ENCODE measurements at regions not wholly inside any gene's neighbourhood (a gene's known extent, or its start where the extent isn't known, plus 50 kb on each side); places are given as distances from the start of the nearest gene placed in this dataset.
"Not testable (repeated sequence)": the region's sequence is repeated elsewhere in the genome, so short reads cannot be mapped to it uniquely, and the experiment has no call there.

DNA sequence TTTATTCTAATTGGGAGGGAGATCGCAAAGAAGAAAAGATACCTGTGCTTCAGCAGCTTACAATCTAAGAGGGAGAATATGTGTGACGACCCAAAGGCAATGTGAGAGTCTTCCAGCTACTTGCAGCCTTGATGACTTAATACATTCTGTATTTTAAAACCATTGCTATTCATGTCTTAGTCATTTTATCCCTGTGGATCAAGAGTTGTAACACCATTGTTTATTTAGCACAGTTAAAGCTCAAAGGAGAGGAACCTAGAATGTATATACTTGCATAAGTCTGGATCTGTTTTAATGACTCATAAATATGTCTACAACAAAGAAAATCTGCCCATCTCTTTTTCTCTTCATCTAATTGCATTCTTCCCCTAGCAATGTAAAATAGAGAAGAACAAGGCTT is 117.9 kb upstream of the DLX6 start:
- H3K4me1 ChIP-seq (ENCODE audit: control insufficient read depth, insufficient read depth, low read length), result no peaks in the 10 kb centered on the region
- no peaks in the 10 kb centered on the region for H3K36me3 ChIP-seq (ENCODE audit: insufficient read depth, low read length)
- H3K4me2 ChIP-seq (ENCODE audit: low read length), result no peak overlapping the region
- H3K9ac ChIP-seq (ENCODE audit: low read depth, low read length), result no peak overlapping the region
- H3K4me3 ChIP-seq (ENCODE audit: low read length), result no peak overlapping the region
- no peaks in the 10 kb centered on the region for H3K9me3 ChIP-seq (replicated peaks; ENCODE audit: low read length)
- H3K27me3 ChIP-seq (ENCODE audit: control insufficient read depth, insufficient read depth, low read length), result no peaks in the 10 kb centered on the region

DNA sequence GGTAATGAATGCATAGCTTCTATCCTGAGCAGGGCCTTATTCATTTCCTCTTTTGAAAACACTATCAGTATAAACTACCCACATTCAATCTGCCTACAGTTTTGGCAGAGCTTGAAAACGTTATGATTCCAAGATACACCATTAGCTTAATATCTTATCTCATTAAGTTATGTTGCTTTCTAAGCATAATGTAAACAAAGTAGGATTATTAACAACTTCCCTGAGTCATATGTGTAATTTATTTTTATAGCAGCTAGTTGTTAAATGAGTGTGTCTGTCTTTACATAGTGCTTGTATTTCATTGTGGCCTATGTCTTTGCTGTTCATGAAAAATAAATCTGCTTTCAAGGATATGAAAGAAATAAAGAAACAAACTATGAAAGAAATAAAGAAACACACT is 106.2 kb upstream of the DLX6 start:
- no peaks in the 10 kb centered on the region for H3K9me3 ChIP-seq (replicated peaks; ENCODE audit: low read length)
- no peak overlapping the region for H3K4me3 ChIP-seq (ENCODE audit: low read length)
- H3K27me3 ChIP-seq (ENCODE audit: control insufficient read depth, insufficient read depth, low read length), result no peaks in the 10 kb centered on the region
- no peaks in the 10 kb centered on the region for H3K36me3 ChIP-seq (ENCODE audit: insufficient read depth, low read length)
- no peak overlapping the region for H3K4me2 ChIP-seq (ENCODE audit: low read length)
- no peaks in the 10 kb centered on the region for H3K4me1 ChIP-seq (ENCODE audit: control insufficient read depth, insufficient read depth, low read length)
- no peak overlapping the region for H3K9ac ChIP-seq (ENCODE audit: low read depth, low read length)

DNA sequence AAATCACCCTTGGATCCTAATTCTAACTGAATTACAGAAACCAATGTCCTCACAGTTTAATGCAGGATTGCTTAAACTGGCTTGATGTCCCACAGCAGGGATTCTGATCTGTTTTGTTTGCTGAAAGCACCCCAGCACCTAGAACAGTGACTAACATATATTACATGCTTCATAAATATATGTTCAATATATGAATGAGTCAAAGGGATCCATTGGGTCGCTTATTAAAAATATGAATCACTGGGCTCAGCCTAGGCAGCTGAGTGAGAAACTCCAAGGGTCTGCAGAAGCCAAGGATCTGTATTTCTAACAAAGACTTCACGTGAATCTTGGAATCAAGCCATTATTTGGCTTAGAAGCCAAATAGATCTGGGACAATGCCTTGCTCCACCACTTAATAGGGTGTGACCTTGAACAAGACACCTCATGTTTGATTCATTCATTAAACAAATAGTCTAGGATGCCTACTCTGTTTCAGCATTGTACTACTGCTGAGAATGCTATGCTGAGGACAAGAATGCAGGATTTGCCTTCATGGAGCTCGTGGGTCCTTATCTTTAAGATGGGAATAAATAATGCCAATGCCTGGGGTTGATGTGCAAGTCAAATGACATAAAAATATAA is 103.4 kb upstream of the DLX6 start:
- Histone ChIP-seq H3K4me3 (ENCODE audit: low read length) (no peak overlapping the region), H3K9ac (ENCODE audit: low read depth, low read length) (no peak overlapping the region), H3K27me3 (ENCODE audit: control insufficient read depth, insufficient read depth, low read length) (no peaks in the 10 kb centered on the region), H3K9me3 (replicated peaks; ENCODE audit: low read length) (no peaks in the 10 kb centered on the region), H3K4me1 (ENCODE audit: control insufficient read depth, insufficient read depth, low read length) (no peaks in the 10 kb centered on the region), H3K4me2 (ENCODE audit: low read length) (no peak overlapping the region), H3K36me3 (ENCODE audit: insufficient read depth, low read length) (no peaks in the 10 kb centered on the region)

DNA sequence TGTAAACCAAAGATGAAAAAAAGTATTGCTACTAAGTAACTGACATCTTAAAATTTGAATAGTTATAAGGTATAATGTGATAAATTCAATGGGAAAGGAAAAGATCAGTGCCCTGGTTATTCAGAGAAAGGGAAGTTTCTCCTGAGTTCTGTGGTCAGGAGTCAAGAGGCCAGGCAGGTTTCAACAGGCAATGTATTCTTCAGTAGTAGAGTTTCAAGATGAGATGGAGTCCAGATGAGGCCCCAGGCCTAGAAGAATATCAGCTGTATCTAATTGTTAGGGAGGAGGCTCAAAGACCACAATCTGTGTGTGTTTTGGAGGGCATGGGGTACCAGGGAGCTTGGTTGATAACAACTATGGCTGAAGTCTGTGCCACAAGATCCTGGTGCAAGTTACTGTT is 101.4 kb upstream of the DLX6 start:
- Histone ChIP-seq H3K9ac (ENCODE audit: low read depth, low read length) (no peak overlapping the region), H3K9me3 (replicated peaks; ENCODE audit: low read length) (no peaks in the 10 kb centered on the region), H3K4me3 (ENCODE audit: low read length) (no peak overlapping the region), H3K36me3 (ENCODE audit: insufficient read depth, low read length) (no peaks in the 10 kb centered on the region), H3K4me1 (ENCODE audit: control insufficient read depth, insufficient read depth, low read length) (no peaks in the 10 kb centered on the region), H3K4me2 (ENCODE audit: low read length) (no peak overlapping the region), H3K27me3 (ENCODE audit: control insufficient read depth, insufficient read depth, low read length) (no peaks in the 10 kb centered on the region)

DNA sequence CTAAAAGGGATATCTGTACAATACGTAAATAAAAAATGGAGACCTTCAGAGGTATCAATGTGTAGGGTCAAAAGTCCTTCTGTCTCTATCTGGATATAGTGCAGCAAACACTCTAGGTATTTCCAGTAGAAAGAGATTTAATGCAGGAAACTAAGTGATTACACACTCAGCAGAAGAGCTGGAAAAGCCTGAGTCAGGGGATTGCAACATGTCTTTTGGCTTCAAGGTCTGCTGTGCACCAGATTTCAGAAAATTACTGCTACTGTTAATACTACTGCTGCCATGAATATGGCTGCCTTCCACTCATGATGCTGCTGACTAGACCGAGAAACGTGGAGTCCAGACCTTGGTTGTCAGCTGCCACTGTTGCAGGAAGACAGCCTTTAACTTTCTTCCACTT is 94.9 kb upstream of the DLX6 start:
- Histone ChIP-seq H3K9me3 (replicated peaks; ENCODE audit: low read length) (no peaks in the 10 kb centered on the region), H3K27me3 (ENCODE audit: control insufficient read depth, insufficient read depth, low read length) (no peaks in the 10 kb centered on the region), H3K4me1 (ENCODE audit: control insufficient read depth, insufficient read depth, low read length) (no peaks in the 10 kb centered on the region)

DNA sequence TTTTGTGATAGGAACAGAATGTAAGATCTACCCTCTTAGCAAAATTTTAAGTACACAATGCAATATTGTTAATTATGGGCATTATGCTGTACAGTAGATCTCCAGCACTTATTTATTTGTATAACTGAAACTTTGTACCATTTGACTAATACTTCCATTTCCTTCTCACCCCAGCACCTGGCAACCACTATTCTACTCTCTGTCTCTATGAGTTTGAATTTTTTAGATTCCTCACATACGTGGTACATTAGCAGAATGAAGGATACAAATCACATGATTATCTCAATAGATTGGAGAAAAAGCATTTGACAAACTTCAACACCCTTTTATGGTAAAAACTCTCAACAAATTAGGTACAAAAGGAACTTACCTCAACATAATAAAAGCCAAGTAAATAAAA is 90.3 kb upstream of the DLX6 start:
- H3K27me3 ChIP-seq (ENCODE audit: control insufficient read depth, insufficient read depth, low read length), result no peaks in the 10 kb centered on the region
- H3K9me3 ChIP-seq (replicated peaks; ENCODE audit: low read length), result no peaks in the 10 kb centered on the region
- H3K4me1 ChIP-seq (ENCODE audit: control insufficient read depth, insufficient read depth, low read length), result no peaks in the 10 kb centered on the region
- no peak overlapping the region for H3K4me2 ChIP-seq (ENCODE audit: low read length)
- no peak overlapping the region for H3K4me3 ChIP-seq (ENCODE audit: low read length)
- no peak overlapping the region for H3K9ac ChIP-seq (ENCODE audit: low read depth, low read length)
- no peaks in the 10 kb centered on the region for H3K36me3 ChIP-seq (ENCODE audit: insufficient read depth, low read length)

More for the DNA sequence above, 94.9 kb upstream of the DLX6 start:
- no peak overlapping the region for H3K4me3 ChIP-seq (ENCODE audit: low read length)
- H3K4me2 ChIP-seq (ENCODE audit: low read length), result no peak overlapping the region
- no peaks in the 10 kb centered on the region for H3K36me3 ChIP-seq (ENCODE audit: insufficient read depth, low read length)
- no peak overlapping the region for H3K9ac ChIP-seq (ENCODE audit: low read depth, low read length)

DNA sequence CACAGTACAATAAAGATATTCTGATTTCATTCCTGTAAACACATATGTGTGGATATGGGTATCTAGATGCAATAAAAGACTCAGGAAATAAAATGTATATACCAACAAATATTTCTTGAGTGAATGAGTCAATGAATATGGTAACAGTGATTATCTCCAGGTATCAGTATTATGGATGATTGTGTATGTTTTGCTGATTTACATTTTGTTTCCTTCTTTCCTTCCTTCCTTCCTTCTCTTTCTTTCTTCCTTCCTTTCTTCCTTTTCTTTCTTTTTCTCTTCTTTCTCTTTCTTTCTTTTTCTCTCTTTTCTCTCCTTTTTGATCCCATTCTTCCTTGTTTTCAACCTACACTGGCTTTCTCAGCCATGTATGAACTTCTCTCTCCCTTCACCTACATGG is 85.3 kb upstream of the DLX6 start:
- no peaks in the 10 kb centered on the region for H3K4me1 ChIP-seq (ENCODE audit: control insufficient read depth, insufficient read depth, low read length)
- H3K9me3 ChIP-seq (replicated peaks; ENCODE audit: low read length), result no peaks in the 10 kb centered on the region
- H3K4me2 ChIP-seq (ENCODE audit: low read length), result no peak overlapping the region
- no peaks in the 10 kb centered on the region for H3K36me3 ChIP-seq (ENCODE audit: insufficient read depth, low read length)
- no peaks in the 10 kb centered on the region for H3K27me3 ChIP-seq (ENCODE audit: control insufficient read depth, insufficient read depth, low read length)
- no peak overlapping the region for H3K9ac ChIP-seq (ENCODE audit: low read depth, low read length)
- H3K4me3 ChIP-seq (ENCODE audit: low read length), result no peak overlapping the region

DNA sequence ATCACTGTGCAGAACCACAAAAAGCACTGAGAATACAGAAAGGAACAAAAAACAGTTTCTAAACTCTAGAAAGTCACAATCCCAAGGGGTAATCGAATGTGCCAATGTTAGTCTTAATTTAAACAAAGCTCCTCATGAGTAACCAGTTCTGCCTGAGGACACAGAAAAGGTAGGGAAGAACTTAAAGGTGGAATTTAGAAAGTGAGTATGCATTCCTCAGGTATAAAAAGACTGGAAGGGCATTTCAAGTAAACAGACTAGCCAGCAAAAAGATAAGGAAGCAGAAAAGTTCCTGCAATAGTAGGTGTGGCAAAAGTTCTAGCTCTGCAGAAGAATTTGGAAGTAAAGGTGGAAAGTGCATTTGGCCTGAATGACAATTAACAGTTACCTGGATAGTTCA is 84.6 kb upstream of the DLX6 start:
- Histone ChIP-seq H3K27me3 (ENCODE audit: control insufficient read depth, insufficient read depth, low read length) (no peaks in the 10 kb centered on the region), H3K4me1 (ENCODE audit: control insufficient read depth, insufficient read depth, low read length) (no peaks in the 10 kb centered on the region), H3K9me3 (replicated peaks; ENCODE audit: low read length) (no peaks in the 10 kb centered on the region), H3K4me2 (ENCODE audit: low read length) (no peak overlapping the region), H3K9ac (ENCODE audit: low read depth, low read length) (no peak overlapping the region), H3K36me3 (ENCODE audit: insufficient read depth, low read length) (no peaks in the 10 kb centered on the region), H3K4me3 (ENCODE audit: low read length) (no peak overlapping the region)

DNA sequence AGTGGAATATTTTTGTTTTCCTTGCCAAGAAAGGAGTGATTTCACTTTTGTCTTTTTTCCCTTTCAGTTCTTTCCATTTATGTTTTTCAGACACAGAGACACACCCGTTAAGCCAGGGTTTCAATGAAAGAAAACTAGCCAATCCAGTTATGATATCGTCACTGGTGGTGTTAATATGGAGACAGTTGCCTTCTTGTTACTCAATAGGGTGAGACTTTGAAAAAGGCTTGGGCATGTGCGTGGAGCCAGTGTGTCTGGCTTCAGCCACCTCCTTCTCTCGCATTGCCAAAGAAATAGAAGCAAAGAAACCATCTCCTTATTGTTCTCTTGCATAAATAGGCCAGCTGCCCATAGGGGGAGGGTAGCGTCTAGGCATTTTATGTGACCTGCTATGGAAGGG is 84.1 kb upstream of the DLX6 start:
- no peaks in the 10 kb centered on the region for H3K9me3 ChIP-seq (replicated peaks; ENCODE audit: low read length)
- H3K36me3 ChIP-seq (ENCODE audit: insufficient read depth, low read length), result no peaks in the 10 kb centered on the region

DNA sequence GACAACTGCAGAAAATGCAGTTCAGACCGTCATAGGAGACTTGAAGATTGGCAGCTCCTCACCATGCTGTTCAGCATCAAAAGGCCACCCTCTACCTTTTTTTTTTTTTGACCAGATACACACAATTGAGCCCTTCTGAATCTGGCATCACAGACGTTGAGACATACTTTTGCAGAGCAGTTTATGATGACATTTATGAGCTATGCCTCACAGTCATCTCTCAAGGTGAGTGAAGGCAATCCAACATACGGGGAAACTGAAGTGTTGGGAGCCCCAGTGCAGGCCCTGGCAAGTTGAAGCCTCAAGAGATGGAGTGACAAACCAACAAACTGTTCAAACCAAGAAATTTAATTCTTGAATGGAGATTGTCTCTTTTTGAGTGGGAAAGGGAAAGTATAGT is 83.6 kb upstream of the DLX6 start:
- H3K27me3 ChIP-seq (ENCODE audit: control insufficient read depth, insufficient read depth, low read length), result no peaks in the 10 kb centered on the region
- no peak overlapping the region for H3K4me3 ChIP-seq (ENCODE audit: low read length)
- no peak overlapping the region for H3K9ac ChIP-seq (ENCODE audit: low read depth, low read length)
- H3K9me3 ChIP-seq (replicated peaks; ENCODE audit: low read length), result no peaks in the 10 kb centered on the region
- no peaks in the 10 kb centered on the region for H3K4me1 ChIP-seq (ENCODE audit: control insufficient read depth, insufficient read depth, low read length)
- H3K36me3 ChIP-seq (ENCODE audit: insufficient read depth, low read length), result no peaks in the 10 kb centered on the region
- no peak overlapping the region for H3K4me2 ChIP-seq (ENCODE audit: low read length)

More for the DNA sequence above, 84.1 kb upstream of the DLX6 start:
- no peaks in the 10 kb centered on the region for H3K27me3 ChIP-seq (ENCODE audit: control insufficient read depth, insufficient read depth, low read length)
- no peaks in the 10 kb centered on the region for H3K4me1 ChIP-seq (ENCODE audit: control insufficient read depth, insufficient read depth, low read length)
- H3K4me3 ChIP-seq (ENCODE audit: low read length), result no peak overlapping the region
- H3K4me2 ChIP-seq (ENCODE audit: low read length), result no peak overlapping the region
- no peak overlapping the region for H3K9ac ChIP-seq (ENCODE audit: low read depth, low read length)

DNA sequence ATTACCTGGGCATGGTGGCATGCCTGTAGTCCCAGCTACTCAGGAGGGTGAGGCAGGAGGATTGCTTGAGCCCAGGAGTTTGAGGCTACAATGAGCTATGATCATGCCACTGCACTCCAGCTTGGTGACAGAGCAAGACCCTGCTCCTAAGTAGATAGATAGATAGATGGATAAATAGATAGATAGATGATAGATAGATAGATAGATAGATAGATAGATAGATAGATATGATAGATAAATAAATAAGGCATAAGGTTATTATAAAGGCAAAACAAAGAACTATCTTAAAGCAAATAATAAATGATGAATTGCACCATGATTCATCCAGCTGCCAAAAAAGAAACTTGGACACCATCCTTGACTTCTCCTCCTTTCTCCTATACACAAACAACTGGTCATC is 82.0 kb upstream of the DLX6 start:
- not testable (repeated sequence) for H3K4me3 ChIP-seq (ENCODE audit: low read length); H3K4me2 ChIP-seq (ENCODE audit: low read length); H3K4me1 ChIP-seq (ENCODE audit: control insufficient read depth, insufficient read depth, low read length)

DNA sequence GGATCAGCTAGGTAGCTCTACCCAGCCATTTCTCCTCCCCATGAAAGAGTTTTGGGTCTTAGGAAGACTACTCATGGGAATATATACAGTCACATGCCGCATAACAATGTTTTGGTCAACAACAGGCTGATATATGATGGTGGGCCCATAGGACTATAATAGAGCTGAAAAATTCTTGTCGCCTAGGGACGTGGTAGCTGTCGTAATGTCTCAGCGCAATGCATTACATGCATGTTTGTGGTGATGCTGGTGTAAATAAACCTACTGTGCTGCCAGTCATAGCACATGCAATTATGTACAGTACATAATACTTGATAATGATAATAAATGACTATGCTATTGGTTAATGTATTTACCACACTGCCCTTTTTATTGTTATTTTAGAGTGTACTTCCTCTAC is 78.2 kb upstream of the DLX6 start:
- H3K27me3 ChIP-seq (ENCODE audit: control insufficient read depth, insufficient read depth, low read length), result peaks cover 4% of the 10 kb centered on the region
- H3K4me1 ChIP-seq (ENCODE audit: control insufficient read depth, insufficient read depth, low read length), result no peaks in the 10 kb centered on the region
- no peak overlapping the region for H3K9ac ChIP-seq (ENCODE audit: low read depth, low read length)
- H3K9me3 ChIP-seq (replicated peaks; ENCODE audit: low read length), result no peaks in the 10 kb centered on the region
- H3K36me3 ChIP-seq (ENCODE audit: insufficient read depth, low read length), result no peaks in the 10 kb centered on the region
- no peak overlapping the region for H3K4me3 ChIP-seq (ENCODE audit: low read length)
- no peak overlapping the region for H3K4me2 ChIP-seq (ENCODE audit: low read length)

More for the DNA sequence above, 82.0 kb upstream of the DLX6 start:
- H3K27me3 ChIP-seq (ENCODE audit: control insufficient read depth, insufficient read depth, low read length); H3K9ac ChIP-seq (ENCODE audit: low read depth, low read length); H3K36me3 ChIP-seq (ENCODE audit: insufficient read depth, low read length); H3K9me3 ChIP-seq (replicated peaks; ENCODE audit: low read length): not testable (repeated sequence)

Measured in skeletal muscle satellite cell (primary cell).